ENCODE measurements at regions not wholly inside any gene's neighbourhood (a gene's known extent, or its start where the extent isn't known, plus 50 kb on each side); places are given as distances from the start of the nearest gene placed in this dataset.

DNA sequence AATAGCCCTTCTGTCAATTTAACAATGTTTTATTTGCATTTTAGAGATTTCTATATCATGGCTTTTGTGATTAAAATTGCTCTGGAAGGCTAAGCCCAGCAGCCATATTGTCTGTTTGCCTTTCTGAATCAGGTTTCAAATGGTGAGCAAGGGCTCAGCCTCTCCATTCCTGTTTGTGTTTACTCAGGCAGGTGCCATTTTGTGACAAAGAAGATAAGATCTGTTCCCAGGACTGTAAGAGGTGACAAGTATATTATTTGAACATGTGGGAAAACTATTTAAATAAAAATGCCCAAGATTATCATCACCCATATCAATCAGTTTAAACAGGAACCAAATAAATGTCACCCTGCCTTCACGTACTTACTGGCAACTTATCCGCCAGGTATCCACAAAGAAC lies 641.3 kb upstream of the KLF4 start:
- DNase-seq = no peak

GRCh38 chr9:108125625-108126024 lies 636.1 kb upstream of the KLF4 start:
- DNase-seq = no peak

- no peak for DNase-seq
These were observed 630.1 kb upstream of the KLF4 start for GRCh38 chr9:108119530-108120113.

- no peak for DNase-seq
These were observed 628.2 kb upstream of the KLF4 start for GRCh38 chr9:108117795-108118194.

DNA sequence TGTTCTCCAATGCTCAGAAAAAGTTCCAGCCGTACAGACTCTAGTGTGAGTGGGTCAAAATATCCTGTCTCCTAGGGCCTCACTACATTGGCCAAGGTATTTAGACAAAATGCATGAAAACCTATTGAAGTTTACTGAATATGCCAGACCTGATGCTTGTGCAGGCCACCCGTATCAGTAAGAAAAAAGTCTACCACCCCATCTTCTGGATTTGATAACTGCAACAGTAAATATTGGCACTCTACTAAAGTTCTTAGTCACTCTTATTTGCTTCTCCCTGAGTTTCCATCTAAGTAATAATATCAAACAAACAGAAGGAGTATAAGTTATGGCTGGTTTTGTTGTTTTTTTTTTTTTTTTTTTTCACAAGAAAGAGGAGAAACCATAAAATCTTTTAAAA lies 627.7 kb upstream of the KLF4 start:
- no peak for DNase-seq

DNA sequence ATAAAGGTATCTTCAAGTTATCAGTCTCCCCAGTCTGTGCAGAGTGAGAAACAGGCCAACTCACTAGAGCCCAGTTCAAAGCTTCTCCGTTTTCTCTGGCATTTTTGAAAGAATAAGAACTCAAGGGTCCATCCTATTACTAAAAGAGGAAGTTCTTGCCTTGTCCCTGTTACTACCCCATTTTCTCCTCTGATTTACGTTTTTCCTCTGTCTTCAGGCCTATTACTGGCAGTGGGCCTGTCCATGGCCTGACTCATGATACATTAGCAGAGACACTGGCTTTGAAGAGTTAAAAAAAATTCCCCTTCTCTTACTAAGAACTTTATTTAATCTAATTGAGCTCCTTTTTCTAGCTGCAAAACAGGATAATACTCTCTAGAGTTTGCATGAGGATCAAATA lies 624.0 kb upstream of the KLF4 start:
- no peak for DNase-seq

DNA sequence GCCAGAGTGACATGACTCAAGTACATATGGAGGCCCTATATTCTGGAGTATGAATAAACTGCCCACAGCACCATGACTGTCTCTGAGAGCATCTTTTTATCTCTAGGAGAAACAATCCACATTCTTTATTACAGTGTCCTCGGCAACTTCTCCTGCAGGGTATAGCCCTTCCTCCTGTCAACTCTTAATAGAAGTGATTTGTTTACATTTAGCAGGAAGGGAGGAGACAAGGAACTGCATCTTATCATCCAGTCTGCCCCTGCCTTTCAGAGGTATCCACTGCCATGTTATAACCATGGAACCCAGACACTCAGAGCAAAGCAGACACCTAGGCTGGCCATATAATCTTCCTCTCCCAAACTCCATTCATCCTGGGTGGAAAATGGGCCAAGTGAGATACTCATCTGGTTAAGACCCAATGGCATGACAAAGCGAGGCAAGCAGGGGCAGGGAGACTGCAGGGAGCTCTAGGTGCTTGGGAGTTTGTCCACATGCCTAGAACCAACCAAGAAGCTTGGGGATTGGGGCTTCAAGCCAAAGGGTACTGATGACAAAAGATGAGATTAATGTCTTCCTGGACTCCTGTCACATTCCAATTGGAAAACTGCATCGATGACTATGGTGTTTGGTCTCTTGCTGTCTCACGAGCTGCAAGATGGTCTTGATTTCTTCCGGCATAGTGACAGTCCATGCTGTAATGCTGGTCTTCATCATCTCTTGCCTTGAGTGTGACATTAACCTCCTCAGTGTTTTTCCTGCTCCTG lies 620.5 kb upstream of the KLF4 start:
- no peak for DNase-seq

DNA sequence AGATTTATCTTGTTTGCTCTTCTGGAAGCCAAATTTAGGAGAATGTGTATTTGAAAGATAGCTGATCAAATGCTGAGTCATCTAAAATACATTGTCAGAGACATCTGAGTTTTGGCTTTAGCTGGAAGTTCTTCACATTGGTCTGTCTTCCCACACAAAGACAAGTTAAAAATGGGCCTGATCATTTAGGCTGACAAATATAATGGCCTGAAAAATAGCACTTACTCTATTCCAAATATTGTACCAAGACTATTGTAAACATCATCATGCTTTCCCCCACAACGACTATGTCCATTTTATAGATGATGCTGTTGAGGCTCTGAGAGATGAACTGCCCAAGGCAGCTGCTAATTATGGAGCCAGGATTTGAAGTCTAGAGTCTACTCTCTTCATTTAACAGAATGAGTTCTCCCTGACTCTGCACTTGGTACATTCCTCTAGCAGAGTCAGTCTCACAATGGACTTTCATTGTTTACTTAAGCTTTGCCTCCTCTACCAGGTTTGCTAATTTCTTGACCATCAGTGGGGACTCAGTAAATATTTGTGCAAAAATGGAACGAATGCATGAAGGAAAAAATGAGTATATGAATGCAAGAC lies 619.4 kb upstream of the KLF4 start:
- DNase-seq = no peak

- no peak for DNase-seq
These were observed 618.8 kb upstream of the KLF4 start for GRCh38 chr9:108108280-108108851.

DNA sequence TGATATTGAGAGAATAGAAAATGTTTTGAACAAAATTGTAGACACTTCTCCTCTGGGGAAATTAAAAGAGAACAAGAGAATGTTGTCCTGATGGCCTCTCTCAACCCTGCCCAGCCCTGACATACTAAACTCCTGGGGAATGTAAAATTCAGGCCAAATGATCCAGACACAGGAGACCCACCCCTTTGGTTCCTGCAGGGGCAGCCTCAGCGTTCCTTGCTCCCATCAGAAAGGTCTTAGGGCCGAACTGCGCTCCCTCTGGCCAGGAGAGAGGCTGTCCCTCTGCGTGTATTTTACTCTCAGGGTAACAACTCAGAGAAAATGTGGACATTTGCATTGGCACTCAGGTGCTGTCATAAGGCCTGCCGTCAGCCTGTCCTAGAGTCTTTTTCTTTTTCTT lies 616.3 kb upstream of the KLF4 start:
- DNase-seq = no peak

DNA sequence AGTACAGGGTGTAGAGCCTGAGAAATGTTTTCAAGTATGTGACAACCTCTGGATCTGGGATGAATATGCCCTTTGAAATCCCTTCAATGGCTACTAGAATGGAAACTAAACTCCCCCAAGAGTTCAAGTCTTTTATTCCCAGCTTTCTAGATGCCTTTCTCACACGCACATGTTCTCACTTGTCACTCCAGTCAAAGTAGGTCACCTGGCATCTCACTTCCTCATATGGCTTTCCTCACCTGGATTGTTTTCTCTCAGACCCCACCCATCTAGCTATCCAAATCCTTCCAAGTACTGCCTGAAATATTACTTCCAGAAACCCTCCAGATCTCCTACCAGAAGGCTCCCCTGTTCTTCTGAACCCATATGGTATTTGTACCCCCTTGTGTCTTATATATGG lies 615.4 kb upstream of the KLF4 start:
- DNase-seq = no peak

- no peak for DNase-seq
These were observed 613.6 kb upstream of the KLF4 start for GRCh38 chr9:108103046-108103693.

DNA sequence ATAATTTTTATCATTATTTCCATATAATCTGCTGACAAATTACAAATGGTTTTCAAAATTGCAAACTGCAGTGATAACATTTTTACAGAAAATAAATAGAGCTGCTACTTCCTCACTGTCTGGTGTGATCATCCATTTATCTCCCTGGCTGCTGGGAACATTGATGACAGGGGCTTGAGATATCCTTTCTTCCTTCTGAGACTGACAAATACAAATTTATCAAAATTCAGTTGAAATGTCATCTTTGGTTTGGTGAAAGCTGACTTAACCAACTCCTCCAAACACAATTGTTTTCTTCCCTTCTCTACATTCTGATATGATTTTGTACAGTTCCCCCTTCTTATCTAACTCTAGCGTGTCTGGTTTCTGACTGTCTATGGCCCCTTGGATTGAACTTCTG lies 611.8 kb upstream of the KLF4 start:
- no peak for DNase-seq

- DNase-seq = no peak
These were observed 611.0 kb upstream of the KLF4 start for GRCh38 chr9:108100571-108100970.

- no peak for DNase-seq
These were observed 610.3 kb upstream of the KLF4 start for GRCh38 chr9:108099854-108100253.

GRCh38 chr9:108095496-108095895 lies 605.9 kb upstream of the KLF4 start:
- DNase-seq = no peak

- DNase-seq = no peak
These were observed 605.1 kb upstream of the KLF4 start for GRCh38 chr9:108094676-108094993.

- no peak for DNase-seq
These were observed 604.5 kb upstream of the KLF4 start for GRCh38 chr9:108093773-108094675.

DNA sequence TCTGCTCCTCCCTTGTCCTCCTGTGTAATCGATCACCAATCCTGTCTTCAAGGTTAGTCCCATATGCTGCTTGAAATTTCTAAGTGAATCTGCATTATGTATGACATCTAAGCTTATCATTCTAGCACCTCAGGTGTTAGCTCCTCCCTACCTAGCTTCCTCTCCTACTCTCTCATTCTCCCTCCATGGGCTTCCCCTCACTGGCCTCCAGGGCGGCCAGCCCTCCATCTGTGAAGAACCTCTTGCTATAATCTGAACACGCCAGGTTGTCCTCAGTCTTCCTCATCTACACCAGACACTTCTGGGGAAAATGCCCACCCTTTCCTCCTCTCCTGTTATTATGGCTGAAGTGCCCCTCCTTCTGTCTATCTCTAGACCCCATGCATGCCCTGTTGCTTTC lies 599.3 kb upstream of the KLF4 start:
- no peak for DNase-seq

DNA sequence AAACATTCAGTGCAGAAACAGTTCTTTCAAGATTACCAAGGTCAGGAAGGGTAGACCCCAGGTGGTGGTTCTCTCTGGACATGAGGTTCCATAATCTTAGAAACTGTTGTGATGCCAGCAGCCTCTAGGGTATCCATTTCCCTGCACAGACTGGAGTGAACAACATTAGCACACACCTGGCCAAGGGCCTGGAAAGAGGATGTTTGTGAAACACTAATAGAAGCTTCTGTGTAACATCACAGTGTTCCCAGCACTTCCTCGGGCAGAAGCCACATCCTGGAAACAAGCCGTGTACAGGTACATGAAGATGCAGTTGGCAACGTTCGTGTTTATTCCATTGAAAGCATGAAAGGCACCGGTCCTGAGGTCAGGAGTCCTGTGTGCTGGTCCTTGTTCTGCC lies 598.2 kb upstream of the KLF4 start:
- no peak for DNase-seq

DNA sequence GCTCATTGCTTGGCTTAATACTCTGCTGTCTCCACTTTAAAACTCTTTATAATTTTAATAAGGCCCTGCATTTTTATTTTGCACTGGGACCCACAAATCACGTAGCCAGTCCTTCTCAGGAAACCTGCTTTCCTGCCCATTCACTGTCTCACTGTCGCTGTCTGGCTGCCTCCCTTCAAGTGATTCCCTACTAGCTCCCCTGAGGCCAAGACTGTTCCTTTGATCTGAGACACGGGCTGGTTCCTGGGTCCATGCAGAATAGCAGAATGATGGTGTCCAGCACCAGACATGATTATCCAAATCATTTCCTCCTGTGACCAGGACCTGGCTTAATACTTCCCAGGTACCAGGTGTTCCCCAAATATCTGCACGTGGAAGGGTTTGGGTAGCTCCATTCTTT lies 597.1 kb upstream of the KLF4 start:
- no peak for DNase-seq

GRCh38 chr9:108085294-108085693 lies 595.7 kb upstream of the KLF4 start:
- DNase-seq = no peak
